Anterior cingulate cortex (tissue), 58 donors: ENCODE measurements at regions not wholly inside any gene's neighbourhood (a gene's known extent, or its start where the extent isn't known, plus 50 kb on each side); places are given as distances from the start of the nearest gene placed in this dataset.

ENCODE experiments used
- DNase-seq, 58 donors: peaks; one replicate each; lab custom pipeline; 2025; lab: John Stamatoyannopoulos, UW

DNA sequence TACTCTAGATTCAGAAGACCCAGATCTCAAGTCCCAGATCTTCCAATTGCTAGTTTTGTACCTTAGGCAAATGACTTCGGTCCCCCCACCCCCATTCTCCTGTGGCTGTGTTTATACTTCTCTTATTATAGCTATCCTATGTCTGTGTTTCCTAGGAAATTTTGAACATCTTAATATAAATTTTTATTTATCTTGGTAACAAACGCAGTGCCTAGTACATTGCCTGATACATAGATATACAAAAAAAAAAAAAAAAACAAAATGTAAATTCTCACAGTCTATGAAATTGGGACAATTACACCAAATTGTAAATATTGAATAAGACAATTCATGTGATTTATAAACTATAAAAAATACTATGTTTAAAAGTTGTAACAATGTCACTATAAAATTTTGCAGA is 84.1 kb upstream of the SLC44A3 start:
- no peak for DNase-seq

DNA sequence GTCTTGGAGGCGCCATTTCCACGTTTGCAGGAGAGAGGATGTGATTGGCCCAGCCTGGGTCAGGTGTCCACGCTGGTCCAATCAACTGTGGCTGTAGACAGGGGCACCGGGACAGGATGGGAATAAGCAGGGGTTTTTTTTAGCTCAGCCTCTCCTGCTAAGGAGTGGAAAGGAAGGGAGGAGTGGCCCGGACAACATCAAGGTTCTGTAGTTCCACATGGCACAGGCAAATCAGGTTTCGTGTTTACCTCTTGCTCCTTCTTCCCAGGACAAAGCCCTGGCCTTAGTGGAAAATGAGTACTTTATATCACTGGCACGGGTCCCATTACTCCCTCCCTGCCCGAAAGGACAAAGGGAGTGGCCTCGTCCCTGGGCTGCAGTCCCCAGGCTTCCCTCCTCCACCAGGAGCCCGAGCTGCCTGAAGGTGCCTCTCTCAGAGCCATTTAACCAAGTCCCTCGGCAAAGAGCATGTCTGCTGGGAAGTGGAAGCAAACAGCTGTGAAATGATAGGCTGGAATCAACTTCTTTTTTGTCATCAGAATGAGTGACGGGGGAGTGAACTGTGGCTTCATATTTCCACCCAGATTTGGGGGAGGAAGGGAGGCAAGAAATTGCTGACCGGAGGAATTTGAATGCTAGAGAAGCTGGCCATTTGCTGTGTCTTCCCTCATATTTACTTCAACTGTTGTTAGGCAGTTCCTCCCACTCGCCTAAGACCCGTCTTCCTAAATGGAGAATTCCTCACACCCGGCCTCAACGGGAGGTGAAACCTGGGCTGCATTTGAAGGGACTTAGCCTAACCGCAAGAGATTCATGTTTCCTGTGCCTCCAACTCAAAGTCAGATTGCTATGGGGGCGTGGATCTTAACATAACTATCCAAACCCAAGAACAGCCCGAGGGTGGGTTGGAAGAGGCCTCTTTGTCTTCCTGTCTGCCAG is 84.9 kb upstream of the SLC44A3 start:
- no peak for DNase-seq

- no peak for DNase-seq
These were observed 88.3 kb upstream of the SLC44A3 start for GRCh38 chr1:94731891-94732290.

DNA sequence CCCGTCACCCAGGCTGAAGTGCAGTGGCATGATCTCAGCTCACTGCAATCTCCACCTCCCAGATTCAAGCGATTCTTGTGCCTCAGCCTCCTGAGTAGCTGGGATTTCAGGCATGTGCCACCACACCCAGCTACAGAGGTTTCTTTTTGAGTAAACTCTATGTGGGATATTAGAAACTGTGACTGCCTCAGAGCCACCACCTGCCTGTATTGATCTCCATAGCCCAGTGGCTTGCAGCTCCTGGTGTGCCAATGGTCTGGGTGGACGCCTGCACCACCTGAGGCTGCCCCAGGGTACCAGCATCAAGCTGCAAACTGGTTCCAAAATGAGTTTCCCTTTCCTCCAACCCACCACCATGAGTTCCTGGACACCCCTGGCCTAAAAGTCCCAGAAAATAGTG is 89.7 kb upstream of the SLC44A3 start:
- DNase-seq, result no peak

DNA sequence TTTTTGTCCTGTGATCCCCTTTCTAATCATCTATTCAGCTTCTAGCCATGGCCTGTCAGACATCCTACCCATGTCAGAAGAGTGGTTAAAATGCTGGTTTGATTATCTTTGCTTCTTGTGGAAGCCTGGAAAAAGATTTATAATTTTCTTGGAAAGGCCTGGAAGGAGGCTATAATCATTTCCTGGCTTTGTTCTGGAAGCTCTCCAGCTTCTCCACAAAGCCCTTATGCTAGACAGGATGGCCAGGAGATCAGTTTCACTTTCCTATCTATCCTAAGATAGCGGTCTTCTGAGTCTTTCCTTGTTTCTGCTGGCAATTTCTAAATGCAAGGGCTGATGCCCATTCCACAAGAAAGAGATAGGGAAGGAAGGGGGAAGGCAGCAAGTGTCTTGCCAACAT is 90.9 kb upstream of the SLC44A3 start:
- DNase-seq, result no peak

DNA sequence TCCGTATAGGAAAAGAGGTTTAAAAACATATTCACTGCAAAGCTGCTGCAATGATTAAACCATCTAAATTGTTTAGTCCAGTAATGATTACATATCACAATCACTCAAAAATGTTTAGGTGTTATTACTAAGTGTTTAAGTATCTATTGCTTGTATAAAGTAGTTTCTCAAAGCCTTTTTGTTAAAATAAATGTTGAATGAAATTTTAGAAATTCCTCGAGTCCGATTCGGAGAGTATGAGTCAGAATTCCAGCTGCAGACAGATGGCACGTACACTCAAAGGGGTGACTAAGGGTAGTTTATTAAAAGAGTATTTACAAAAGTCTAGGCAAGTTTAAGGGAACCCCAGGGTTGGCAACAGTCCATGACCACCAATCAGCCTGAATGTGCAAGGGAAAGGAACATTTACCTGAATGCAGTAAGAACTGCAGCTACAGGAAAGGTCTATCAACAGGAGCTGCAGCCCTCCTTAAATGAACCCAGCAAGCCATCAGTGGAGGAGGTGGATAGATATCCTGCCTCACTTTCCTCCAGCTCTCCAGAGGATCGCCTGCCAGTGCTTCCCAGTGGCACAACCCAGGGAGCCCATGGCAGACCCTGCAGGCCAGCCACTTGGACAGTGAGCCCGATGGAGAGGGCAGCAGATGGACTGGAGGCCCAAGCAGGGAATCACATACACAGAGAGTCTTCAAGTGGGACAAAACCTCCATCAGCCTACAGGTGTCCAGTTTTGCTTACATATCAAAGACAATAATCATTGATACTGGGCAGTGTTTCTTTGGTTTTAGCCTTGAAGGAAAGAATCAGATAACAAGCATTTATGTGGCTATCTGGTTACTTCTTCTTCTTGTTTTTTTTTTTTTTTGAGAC is 92.1 kb upstream of the SLC44A3 start:
- DNase-seq, result no peak

- no peak for DNase-seq
These were observed 93.0 kb upstream of the SLC44A3 start for GRCh38 chr1:94726981-94727685.

GRCh38 chr1:94725566-94725965 is 94.6 kb upstream of the SLC44A3 start:
- no peak for DNase-seq

DNA sequence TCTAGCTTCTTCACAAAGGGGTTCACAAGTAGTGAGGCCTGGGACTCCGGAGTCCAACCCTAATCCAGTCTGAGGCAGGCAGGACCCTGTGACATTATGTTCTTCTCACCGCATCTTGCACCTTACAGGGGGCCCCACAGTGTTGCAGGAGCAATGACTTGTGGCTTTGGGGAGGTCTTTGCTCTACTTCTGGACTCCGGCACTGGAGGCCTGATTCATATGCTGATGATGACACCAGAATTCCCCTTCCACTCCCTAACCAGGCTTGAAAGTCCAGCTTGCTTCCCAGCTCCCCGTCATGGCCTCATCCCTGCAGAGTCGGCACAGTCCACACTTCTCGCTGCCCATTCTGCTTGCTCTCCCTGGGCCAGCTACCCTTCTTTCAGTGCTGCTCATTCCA is 96.3 kb upstream of the SLC44A3 start:
- DNase-seq, result no peak

DNA sequence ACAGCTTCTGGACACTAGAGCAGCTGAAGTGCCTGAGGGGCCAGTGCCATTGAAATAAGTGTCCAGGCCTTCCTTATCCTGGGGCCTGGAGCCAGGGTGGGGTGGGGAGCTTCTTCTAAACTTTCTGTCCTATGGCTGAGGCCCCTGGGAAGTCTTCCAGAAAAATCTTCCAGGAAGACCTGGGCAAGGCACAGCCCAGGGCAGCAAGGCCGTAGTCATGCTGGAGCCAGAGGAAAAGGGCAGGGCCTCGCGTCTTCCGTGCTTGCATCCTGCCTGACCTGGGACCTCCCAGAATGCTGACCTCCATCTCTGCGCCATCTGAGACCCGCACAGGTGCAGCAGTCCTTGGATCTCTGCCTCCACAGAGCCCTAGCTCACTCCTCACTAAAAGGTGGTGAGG is 96.7 kb upstream of the SLC44A3 start:
- DNase-seq, result no peak

GRCh38 chr1:94722181-94722580 is 98.0 kb upstream of the SLC44A3 start:
- no peak for DNase-seq

DNA sequence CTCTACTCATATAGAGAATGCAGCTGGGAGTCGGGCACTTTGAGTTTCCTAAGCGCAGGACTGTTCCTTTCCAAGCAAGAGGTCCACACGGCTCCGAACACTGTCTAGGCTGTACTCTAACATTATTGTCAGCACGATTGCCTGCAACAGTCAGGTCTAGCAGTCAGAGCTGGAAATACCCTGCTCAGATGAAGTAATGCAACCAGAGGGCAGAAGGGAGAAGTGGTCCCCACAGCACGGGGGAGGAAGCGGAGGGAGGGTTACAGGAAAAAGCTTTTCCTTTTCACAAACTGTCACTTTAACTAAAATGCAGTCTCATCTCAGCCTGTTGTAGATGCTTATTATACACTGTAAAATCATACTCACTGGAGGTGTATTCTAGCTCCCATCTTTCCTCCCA is 98.9 kb upstream of the SLC44A3 start:
- no peak for DNase-seq

GRCh38 chr1:94719926-94720793 is 100.0 kb upstream of the SLC44A3 start:
- peak in 4 of 58 donors; percentile 2 to 45 (median 12) for DNase-seq

DNA sequence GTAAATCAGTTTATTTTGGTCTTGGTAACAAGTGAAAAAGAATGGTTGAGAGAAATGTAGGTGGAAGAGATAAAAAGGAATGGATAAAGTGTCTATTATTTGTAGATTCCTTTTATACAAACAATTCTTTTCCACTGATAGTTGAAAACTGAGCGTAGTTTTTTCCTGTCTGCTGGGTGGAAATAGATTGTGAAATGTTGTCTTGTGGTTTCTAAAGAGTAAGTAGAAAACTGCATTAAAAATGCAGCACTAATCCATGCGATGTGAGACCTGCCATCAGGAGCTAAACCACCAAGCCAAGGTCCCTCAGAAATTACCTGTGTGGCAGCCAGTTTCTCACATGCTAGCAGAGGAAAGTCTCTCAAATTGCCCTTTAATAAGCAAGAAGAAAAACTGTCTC is 103.2 kb upstream of the SLC44A3 start:
- no peak for DNase-seq

GRCh38 chr1:94715321-94715720 is 104.8 kb upstream of the SLC44A3 start:
- no peak for DNase-seq

- no peak for DNase-seq
These were observed 105.6 kb upstream of the SLC44A3 start for GRCh38 chr1:94714552-94714951.

- DNase-seq, result no peak
These were observed 106.0 kb upstream of the SLC44A3 start for GRCh38 chr1:94714152-94714551.

DNA sequence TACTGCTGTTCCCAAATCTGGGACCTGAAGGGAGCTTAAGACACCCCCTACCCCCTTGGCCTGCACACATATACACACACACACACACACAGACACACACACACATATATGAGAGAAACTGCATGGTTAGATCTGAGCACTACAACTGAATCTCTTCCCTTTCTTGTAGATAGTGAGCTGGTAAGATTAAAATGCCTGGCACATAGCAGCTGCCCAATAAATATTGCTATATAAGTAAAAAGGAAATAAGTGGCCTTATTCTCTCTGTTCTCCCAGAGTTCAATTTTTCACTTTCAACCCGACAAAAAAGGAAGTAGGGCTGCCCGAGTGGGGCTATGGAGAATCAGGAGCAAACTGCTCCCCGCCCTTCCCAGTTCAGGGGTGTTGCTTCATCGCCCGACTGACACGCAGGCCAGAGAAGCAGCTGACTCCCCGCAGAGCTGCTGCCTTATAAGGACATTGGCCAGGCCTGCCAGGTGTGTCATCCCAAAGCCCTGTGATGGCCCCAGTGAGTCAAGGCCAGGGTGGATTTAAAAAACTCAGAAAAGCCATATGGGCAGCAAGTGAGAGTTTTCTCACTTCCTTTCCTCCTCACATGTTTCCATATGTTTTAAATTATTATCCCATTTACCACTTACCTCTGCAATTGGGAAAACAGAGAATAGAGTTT is 106.5 kb upstream of the SLC44A3 start:
- peak in 21 of 58 donors; percentile 4 to 37 (median 15) for DNase-seq

- no peak for DNase-seq
These were observed 110.1 kb upstream of the SLC44A3 start for GRCh38 chr1:94709891-94710581.
